GM21447 (cell line): ENCODE measurements at regions not wholly inside any gene's neighbourhood (a gene's known extent, or its start where the extent isn't known, plus 50 kb on each side); places are given as distances from the start of the nearest gene placed in this dataset.
"Not testable (repeated sequence)": the region's sequence is repeated elsewhere in the genome, so short reads cannot be mapped to it uniquely, and the experiment has no call there.

Experiments
- ATAC-seq: cut with Tn5 transposase; IDR thresholded peaks from one replicate; pipeline ENCODE4 v1.9.1; 2021; ENCODE audit not compliant: unreplicated experiment

GRCh38 chr20:26218301-26218700 lies 521.6 kb upstream of the ZNF337 start:
- ATAC-seq = no peak

DNA sequence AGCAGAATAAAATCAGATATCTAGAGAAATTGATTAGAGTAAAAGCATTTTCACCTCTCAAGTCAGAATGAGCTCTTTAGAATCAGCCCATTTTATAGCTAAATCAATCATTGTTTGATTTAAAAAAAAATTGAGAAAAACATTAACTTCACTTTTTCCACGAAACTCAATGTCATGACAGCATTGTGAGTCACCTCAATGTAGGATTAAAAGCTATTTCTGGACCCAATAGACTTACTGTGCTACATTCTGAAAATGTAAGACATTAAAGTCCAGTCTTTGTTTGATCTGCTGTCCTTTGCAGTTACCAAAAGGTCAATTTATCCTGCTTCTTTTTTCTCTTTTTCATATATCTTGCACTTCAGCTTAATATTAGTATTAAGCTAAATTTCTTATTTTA lies 519.4 kb upstream of the ZNF337 start:
- no peak for ATAC-seq

GRCh38 chr20:26214991-26215390 lies 518.3 kb upstream of the ZNF337 start:
- ATAC-seq = no peak

DNA sequence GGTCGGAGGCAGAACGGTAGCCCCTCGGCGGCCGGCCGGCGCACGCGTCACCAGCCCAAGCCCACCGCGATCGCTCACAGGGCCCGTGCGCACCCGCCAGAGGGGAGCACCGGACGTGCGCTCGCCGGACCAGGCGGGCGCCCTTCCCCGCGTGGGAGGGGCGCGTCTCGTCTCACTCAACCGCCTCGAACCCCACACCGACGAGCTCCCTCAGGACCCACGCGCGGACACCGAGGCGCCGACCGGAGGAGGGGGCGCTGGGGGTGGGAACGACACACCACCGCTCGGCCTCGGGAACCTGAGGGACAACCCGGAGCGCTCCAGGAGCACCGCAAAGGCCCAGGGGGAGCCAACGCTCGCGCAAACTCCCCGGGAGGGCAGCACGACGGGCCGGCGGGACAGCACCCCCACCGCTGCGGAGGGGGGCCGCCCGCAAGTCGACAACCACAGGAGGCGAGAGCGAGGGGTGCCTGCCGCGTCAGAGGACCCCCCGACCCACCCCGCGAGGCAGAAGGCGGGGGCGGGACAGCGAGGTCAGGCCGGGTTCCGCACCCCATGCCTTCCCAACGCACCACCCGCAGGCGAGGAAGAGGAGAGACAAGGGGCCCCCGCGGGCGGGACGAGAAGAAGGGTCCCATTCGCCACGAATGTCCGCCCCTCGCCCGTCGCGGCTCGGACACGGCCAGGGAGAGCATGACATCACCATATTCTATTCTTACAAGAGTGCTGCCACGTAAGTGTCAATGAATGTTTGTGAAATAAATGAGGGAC lies 512.7 kb upstream of the ZNF337 start:
- ATAC-seq = no peak

GRCh38 chr20:26208296-26209091 lies 511.8 kb upstream of the ZNF337 start:
- ATAC-seq = no peak

- not testable (repeated sequence) for ATAC-seq
Observed at GRCh38 chr20:26207967-26208295, 511.3 kb upstream of the ZNF337 start.

DNA sequence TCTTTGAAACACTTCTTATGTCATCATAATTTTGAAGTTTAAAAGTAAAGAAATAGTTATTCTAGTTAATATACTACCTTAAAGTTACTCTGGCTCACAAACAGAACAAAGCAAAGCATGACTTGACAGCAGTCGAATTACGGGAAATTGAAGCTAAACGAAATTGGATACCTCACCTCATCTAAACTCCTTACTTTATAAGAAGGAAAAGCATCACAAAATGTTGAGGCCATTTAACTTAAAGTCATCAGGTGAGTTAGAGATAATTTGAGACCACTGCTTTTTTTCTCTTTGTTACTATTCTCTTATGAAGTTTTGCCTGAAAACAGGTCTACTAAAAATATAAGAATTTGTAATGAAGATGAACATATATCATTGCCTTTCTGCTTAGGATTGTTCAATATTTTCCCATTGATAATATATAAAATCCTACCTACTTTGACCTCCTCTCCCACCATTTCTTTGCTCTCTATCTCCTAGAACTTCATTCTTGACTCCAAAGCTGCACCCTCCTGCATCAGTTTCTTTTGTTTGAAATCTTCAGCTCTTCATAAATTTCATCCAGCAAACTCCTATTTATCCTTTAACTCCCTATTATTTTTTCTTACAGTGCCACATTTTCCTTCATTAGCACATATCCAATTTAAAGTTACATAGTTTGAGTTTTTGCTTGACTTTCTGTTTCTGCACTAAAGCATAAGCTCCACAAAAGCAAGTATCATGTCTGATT lies 510.7 kb upstream of the ZNF337 start:
- no peak for ATAC-seq

- no peak for ATAC-seq
Observed at GRCh38 chr20:26205350-26205749, 508.7 kb upstream of the ZNF337 start.

DNA sequence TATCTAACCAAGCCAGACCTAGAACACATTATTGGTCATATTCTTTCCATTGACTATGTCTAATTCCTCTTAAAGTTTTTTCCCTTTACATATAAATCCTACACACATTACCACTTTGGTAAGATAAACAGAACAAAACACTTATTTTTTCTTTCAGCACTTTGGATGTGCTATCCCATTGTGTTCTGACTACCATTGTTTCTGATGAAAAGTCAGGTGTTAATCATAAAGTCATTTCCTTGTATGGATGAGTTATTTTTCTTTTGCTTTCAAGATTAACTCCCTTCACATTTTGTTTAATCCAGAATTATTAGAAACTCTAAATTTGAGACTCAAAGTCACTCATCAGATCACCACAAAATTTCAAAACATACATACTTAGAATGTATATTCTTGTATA lies 504.4 kb upstream of the ZNF337 start:
- not testable (repeated sequence) for ATAC-seq

GRCh38 chr20:26187329-26187728 lies 490.7 kb upstream of the ZNF337 start:
- ATAC-seq = not testable (repeated sequence)

- ATAC-seq = not testable (repeated sequence)
Observed at GRCh38 chr20:26183720-26184119, 487.1 kb upstream of the ZNF337 start.

GRCh38 chr20:26181364-26181763 lies 484.7 kb upstream of the ZNF337 start:
- not testable (repeated sequence) for ATAC-seq

- not testable (repeated sequence) for ATAC-seq
Observed at GRCh38 chr20:26171875-26172274, 475.2 kb upstream of the ZNF337 start.

DNA sequence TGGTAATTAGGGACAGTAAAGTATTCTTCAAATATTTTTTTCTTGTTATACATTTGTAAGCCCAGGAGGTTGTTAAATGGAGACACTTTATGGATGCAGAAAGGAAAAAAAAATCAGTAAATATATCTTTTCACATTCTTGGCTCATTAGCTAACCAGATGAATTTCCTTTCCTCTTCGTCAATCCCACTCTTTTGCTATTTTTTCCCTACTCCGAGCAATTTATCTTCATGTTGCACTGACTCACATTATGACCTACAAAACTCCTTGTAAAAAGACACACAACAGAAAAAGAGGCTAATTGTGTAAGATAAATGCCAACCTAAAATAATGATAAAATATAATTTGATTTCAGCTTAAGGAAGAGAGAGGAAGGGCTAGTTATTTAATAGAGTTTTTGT lies 472.9 kb upstream of the ZNF337 start:
- ATAC-seq = no peak

GRCh38 chr20:26167499-26167898 lies 470.8 kb upstream of the ZNF337 start:
- no peak for ATAC-seq

- no peak for ATAC-seq
Observed at GRCh38 chr20:26163890-26164289, 467.2 kb upstream of the ZNF337 start.

GRCh38 chr20:26163151-26163550 lies 466.5 kb upstream of the ZNF337 start:
- ATAC-seq = not testable (repeated sequence)

DNA sequence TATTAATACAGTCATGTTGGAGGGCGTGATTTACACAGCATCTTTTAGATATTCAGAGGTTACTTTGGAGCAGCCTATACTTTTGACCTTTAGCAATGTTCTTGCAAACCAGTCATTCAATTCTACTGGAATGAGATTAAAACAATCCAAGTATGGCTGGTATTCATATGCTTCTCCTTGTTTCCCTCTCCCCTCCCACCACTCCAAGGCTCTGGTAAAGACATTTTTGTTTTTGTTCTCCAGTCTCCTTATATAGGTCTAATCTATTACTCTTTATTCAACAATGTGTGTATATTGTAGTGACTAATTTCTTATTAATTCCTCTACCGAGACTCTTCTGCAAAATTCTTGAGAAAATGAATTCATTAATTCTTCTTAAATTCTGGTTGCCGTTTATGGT lies 465.1 kb upstream of the ZNF337 start:
- ATAC-seq = not testable (repeated sequence)

DNA sequence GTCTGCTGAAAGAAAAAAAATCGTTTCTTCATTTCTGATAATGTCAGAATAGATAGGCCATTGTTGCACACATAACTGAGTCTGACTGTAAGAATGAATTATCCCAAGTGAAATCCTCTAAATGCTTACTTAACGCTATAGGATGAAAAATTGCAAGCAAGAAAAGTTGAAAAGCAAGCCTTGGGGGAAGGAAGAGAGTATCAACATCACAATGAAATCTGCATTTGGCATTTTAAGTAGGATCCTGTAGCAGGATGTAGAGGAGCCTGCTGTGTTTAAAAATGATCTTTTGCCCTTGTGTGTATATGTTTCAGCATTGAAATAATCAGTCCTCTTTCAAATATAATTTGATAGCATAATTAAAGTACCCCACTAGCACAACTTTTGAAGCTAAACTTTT lies 464.3 kb upstream of the ZNF337 start:
- ATAC-seq = not testable (repeated sequence)

- no peak for ATAC-seq
Observed at GRCh38 chr20:26154224-26154623, 457.6 kb upstream of the ZNF337 start.

- no peak for ATAC-seq
Observed at GRCh38 chr20:26135325-26136110, 438.9 kb upstream of the ZNF337 start.
